ENCODE measurements at regions not wholly inside any gene's neighbourhood (a gene's known extent, or its start where the extent isn't known, plus 50 kb on each side); places are given as distances from the start of the nearest gene placed in this dataset.

DNA sequence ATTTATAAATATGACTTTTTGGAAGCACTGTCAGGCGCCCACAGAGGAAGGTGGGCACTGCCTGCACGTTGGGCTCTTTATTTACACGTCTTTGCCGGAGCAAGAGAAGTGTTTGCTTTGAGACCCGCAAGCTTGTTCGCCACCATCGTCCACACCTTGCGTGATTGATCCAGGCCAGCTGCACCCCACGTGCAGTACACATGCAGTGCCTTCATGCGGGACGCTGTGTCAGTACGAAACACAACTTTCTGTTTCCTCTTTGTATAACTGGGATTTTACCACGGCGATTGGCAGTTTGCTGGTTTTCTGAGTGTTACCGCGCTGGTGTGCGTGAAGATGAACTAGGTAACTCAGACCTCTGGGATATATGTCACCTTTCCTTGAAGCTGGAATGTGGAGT lies 571.0 kb upstream of the SALL3 start:
- ATAC-seq (ENCODE audit: insufficient number of reproducible peaks, low FRiP score, low read depth): no peak
- no peak overlapping the region for H3K27ac ChIP-seq
- TF ChIP-seq, protein P1, sequence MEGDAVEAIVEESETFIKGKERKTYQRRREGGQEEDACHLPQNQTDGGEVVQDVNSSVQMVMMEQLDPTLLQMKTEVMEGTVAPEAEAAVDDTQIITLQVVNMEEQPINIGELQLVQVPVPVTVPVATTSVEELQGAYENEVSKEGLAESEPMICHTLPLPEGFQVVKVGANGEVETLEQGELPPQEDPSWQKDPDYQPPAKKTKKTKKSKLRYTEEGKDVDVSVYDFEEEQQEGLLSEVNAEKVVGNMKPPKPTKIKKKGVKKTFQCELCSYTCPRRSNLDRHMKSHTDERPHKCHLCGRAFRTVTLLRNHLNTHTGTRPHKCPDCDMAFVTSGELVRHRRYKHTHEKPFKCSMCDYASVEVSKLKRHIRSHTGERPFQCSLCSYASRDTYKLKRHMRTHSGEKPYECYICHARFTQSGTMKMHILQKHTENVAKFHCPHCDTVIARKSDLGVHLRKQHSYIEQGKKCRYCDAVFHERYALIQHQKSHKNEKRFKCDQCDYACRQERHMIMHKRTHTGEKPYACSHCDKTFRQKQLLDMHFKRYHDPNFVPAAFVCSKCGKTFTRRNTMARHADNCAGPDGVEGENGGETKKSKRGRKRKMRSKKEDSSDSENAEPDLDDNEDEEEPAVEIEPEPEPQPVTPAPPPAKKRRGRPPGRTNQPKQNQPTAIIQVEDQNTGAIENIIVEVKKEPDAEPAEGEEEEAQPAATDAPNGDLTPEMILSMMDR (IDR thresholded peaks at IDR 0.05): no peak
- no peaks in the 10 kb centered on the region for H3K4me1 ChIP-seq (ENCODE audit: control insufficient read depth in 1 of 2, low read depth in 2 of 2)
- H3K9me3 ChIP-seq: no peaks in the 10 kb centered on the region
- no peaks in the 10 kb centered on the region for H3K27me3 ChIP-seq (replicated peaks; ENCODE audit: insufficient read depth)
- DNase-seq (ENCODE audit: low spot score): no peak
- no peaks in the 10 kb centered on the region for H3K36me3 ChIP-seq
- H3K4me3 ChIP-seq: no peak overlapping the region

DNA sequence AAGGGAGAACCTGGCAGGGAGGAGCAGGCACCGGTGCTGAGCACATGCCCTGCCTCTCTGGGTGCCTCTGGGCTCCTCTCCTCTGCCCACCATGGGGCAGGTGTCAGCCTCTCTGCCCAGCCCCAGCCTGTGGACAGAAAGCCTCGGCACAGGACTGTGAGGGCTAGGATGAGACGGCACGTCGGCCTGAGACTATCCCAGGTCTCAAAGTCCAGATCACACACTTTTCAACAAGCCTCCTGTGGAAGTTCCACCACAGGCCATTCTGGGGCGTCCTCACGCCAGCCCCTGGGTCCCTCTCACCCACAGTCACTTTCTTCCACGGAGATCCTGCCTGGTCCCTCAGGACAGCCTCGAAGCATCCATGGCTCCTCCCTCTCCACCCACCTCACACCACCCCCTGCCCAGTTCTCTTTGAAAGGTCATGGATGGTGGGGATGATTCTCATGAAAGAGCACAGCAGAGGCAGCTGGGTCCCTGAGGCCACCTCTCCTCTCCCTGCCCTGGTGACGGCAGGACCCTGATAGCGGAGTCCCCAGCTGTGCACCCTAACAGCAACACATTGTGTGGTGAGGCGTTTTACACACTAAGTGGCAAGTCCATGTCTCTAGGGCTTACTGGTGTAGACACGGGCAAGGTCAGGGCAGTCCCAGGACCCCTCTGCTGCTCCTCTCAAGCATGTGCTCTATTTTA lies 569.4 kb upstream of the SALL3 start:
- Histone ChIP-seq H3K36me3 (no peaks in the 10 kb centered on the region), H3K4me3 (no peak overlapping the region), H3K4me1 (ENCODE audit: control insufficient read depth in 1 of 2, low read depth in 2 of 2) (no peaks in the 10 kb centered on the region), H3K27me3 (replicated peaks; ENCODE audit: insufficient read depth) (no peaks in the 10 kb centered on the region), H3K27ac (no peak overlapping the region), H3K9me3 (no peaks in the 10 kb centered on the region)
- TF ChIP-seq, protein P1 (IDR thresholded peaks at IDR 0.05): no peak
- no peak for ATAC-seq (ENCODE audit: insufficient number of reproducible peaks, low FRiP score, low read depth)
- no peak for DNase-seq (ENCODE audit: low spot score)

DNA sequence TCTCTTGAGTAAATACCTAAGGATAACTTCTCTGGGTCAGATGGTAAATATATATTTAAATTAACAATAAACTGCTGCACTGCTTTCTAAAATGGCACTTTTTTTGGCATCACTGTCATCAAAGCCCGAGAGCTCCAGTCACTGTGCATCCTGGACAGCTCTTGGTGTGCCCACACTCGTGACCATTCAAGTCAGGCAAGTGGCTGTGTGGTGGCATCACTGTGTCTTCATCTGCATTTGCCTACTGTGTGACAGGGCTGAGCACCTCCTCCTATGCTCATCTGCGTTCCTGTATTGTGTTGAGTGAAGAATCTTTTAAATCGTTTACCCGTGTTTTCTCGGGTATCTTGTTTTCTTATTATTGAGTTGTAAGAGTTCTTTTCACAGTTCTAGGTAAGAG lies 568.1 kb upstream of the SALL3 start:
- Histone ChIP-seq H3K4me1 (ENCODE audit: control insufficient read depth in 1 of 2, low read depth in 2 of 2) (no peaks in the 10 kb centered on the region), H3K9me3 (no peaks in the 10 kb centered on the region), H3K4me3 (no peak overlapping the region), H3K36me3 (no peaks in the 10 kb centered on the region), H3K27ac (no peak overlapping the region), H3K27me3 (replicated peaks; ENCODE audit: insufficient read depth) (no peaks in the 10 kb centered on the region)
- DNase-seq (ENCODE audit: low spot score) (no peak), ATAC-seq (ENCODE audit: insufficient number of reproducible peaks, low FRiP score, low read depth) (no peak)
- TF ChIP-seq, protein P1 (IDR thresholded peaks at IDR 0.05): no peak

DNA sequence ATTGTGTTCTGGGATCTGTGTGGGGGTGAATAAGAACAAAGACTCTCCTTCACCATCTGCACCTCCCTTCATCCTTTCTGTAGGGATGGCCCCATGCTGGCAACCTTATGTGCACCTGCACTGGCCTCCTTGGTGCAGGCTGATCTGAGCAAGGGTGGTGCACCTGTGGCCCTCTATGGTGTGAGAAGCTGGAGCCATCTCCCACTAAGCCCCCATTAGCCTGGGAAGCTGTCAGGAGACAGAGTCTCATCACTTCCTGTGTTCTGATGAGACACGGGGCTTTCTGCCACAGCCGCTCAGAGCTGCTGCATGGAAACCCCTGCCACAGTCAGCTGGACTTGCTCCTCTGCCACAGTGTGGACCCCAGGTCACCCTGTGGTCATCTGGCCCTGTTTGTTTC lies 565.3 kb upstream of the SALL3 start:
- Histone ChIP-seq H3K27me3 (replicated peaks; ENCODE audit: insufficient read depth) (no peaks in the 10 kb centered on the region), H3K36me3 (no peaks in the 10 kb centered on the region), H3K27ac (no peak overlapping the region), H3K4me1 (ENCODE audit: control insufficient read depth in 1 of 2, low read depth in 2 of 2) (no peaks in the 10 kb centered on the region), H3K4me3 (no peak overlapping the region), H3K9me3 (no peaks in the 10 kb centered on the region)
- TF ChIP-seq, protein P1 (IDR thresholded peaks at IDR 0.05): no peak
- no peak for DNase-seq (ENCODE audit: low spot score)
- ATAC-seq (ENCODE audit: insufficient number of reproducible peaks, low FRiP score, low read depth): no peak

DNA sequence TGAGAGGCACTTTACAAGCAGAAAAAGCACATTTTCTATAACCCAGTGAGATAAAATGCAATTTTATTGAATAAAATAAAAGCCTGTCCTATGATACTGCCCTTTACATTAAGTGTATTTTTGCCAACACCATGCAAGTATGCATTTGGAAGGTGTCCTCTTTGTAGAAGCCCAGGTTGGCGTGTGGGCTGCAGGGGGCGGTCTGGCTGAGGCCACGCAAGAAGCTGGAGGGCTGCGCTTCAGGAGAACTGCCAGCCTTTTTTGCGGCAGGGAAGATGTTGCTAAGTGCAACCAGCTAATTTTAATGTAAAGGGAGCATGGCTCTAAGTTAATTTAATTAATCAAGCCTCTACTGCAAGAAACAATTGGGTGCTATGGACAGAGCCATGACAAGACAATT lies 562.8 kb upstream of the SALL3 start:
- H3K4me1 ChIP-seq (ENCODE audit: control insufficient read depth in 1 of 2, low read depth in 2 of 2): no peaks in the 10 kb centered on the region
- no peak overlapping the region for H3K4me3 ChIP-seq
- ATAC-seq (ENCODE audit: insufficient number of reproducible peaks, low FRiP score, low read depth): no peak
- no peak overlapping the region for H3K27ac ChIP-seq
- DNase-seq (ENCODE audit: low spot score): no peak
- TF ChIP-seq, protein P1 (IDR thresholded peaks at IDR 0.05): no peak
- no peaks in the 10 kb centered on the region for H3K9me3 ChIP-seq
- no peaks in the 10 kb centered on the region for H3K36me3 ChIP-seq
- H3K27me3 ChIP-seq (replicated peaks; ENCODE audit: insufficient read depth): no peaks in the 10 kb centered on the region
